GM12801 (cell line): ENCODE measurements at regions not wholly inside any gene's neighbourhood (a gene's known extent, or its start where the extent isn't known, plus 50 kb on each side); places are given as distances from the start of the nearest gene placed in this dataset.

Experiments used
- TF ChIP-seq, protein P1 (sequence below): IDR thresholded peaks from one replicate; pipeline ENCODE4 v1.5.1; 2011; ENCODE audit warnings: control low read depth; ENCODE audit not compliant: insufficient read length; ENCODE audit errors: extremely low read depth

DNA sequence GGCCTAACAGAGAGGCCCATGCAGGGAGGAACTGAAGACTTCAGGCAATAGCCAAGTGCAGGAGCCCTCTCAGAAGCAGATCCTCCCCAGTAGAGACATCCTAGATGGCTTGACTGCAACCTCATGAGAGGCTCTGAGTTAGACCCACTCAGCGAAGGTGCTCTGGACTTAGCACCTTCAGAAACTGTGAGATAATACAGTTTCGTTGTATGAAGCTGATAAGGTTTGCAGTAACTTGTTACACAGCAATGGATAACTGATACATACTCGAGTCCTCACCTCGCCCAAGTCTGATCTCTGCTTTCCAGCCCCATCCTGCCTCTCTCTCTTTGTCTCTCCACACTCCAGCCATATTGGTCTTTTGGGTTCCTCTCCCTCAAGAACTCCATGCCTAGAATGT, 136.4 kb upstream of the EEPD1 start:
- TF ChIP-seq, protein P1, sequence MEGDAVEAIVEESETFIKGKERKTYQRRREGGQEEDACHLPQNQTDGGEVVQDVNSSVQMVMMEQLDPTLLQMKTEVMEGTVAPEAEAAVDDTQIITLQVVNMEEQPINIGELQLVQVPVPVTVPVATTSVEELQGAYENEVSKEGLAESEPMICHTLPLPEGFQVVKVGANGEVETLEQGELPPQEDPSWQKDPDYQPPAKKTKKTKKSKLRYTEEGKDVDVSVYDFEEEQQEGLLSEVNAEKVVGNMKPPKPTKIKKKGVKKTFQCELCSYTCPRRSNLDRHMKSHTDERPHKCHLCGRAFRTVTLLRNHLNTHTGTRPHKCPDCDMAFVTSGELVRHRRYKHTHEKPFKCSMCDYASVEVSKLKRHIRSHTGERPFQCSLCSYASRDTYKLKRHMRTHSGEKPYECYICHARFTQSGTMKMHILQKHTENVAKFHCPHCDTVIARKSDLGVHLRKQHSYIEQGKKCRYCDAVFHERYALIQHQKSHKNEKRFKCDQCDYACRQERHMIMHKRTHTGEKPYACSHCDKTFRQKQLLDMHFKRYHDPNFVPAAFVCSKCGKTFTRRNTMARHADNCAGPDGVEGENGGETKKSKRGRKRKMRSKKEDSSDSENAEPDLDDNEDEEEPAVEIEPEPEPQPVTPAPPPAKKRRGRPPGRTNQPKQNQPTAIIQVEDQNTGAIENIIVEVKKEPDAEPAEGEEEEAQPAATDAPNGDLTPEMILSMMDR = no peak

DNA sequence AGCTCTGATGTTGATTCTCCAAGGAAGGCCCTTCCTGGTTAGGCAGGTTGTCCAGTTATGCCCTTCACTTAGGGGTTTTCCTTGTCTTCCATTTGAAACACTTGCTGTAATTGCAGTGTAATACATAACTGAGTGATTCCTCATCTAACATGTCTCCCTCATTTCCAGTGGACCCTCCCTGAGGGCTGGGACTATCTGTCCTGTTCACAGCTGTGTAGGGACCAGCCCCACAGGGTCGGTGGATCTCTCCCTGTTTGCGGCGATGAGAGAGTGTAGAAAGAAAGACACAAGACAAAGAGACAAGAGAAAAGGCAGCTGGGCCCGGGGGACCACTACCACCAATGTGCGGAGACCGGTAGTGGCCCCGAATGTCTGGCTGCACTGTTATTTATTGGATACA, 135.9 kb upstream of the EEPD1 start:
- TF ChIP-seq, protein P1 = no peak

DNA sequence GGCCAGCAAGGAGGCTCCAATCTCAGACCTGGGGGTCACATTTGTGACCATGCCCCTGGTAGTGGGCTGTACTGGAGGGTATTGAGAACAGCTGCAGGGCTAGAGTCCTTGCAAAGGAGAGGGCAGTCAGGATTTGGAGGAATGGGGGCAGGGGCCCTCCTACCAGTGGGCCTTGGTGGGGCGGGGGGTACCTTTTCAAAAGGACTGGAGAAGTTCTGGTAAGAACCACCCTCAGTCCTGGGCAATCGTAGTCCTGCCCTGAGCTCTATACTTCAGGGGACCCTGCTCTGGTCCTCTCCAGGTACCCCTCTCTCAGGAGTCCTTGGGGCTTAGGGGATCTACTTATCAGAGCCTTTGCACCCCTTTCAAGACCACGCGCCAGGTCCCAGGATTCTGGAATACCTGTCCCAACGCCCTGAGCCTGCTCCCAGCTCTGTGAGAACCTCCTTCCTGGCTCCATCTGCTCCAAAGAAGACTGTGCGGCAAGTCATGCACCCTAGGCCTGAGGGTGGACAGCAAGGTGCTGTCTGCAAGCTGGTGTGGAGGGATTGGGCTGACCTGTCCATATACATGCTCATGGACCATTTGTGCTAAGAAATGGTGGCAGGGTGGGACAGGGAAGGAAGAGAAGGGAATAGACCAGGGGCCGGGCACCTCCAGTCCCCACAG, 134.1 kb upstream of the EEPD1 start:
- TF ChIP-seq, protein P1 = no peak

DNA sequence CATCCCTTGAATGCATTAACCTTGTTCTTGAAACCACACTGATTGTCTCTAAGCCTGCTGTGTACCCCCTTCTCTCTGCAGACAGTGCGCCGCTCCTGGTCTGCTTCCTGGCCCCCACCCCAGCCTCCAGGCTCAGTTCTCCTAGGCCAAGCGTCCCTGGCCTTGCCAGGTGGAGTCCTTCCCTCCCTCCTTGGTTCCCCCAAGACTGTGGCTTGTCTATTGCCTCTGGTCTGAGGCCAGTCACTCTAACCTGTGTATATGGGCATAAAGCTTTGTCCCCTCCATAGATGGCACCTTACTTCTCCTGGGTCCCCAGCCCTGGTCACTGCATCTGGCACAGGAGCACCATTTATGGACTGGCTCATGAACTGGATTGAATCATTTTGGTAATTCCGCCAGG, 133.5 kb upstream of the EEPD1 start:
- TF ChIP-seq, protein P1 = no peak

DNA sequence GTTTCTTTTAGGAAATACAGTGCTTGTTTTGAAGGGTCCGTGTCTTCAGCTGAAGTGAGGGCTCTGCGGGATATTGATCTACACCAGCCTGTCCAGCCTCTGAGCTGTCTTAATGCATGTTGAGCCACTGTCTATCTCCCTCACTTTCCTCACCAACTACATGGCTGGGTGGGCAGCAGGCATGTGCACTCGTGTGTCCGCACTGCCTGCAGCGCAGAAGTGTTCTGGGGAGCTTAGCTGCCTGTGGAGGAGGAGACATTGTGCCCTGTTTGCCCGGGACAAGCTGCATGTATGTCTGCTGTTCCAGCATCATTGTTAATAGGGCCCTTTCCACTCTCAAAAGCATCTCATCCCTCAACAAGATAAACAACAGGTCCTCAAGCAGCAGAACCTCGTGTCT, 133.1 kb upstream of the EEPD1 start:
- TF ChIP-seq, protein P1 = no peak

DNA sequence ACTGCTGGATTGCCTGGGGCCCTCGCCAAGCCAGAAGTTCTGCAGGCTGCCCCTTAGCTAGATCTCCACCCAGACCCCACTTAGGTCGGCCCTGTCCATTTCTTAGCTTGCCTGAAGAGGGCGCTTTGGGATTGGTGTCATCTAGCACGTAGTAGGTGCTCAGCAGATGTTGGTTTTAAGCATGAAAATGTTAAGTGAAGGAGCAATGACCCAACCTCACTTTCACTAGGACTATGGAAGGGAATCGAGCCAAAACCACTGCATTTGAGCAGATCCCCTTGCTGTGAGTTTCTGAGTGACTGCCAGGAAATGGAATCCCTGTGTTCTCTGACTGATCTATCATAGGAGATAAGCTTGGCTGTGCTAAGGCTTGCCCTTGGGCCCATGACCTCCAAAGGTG, 131.7 kb upstream of the EEPD1 start:
- TF ChIP-seq, protein P1 = no peak

DNA sequence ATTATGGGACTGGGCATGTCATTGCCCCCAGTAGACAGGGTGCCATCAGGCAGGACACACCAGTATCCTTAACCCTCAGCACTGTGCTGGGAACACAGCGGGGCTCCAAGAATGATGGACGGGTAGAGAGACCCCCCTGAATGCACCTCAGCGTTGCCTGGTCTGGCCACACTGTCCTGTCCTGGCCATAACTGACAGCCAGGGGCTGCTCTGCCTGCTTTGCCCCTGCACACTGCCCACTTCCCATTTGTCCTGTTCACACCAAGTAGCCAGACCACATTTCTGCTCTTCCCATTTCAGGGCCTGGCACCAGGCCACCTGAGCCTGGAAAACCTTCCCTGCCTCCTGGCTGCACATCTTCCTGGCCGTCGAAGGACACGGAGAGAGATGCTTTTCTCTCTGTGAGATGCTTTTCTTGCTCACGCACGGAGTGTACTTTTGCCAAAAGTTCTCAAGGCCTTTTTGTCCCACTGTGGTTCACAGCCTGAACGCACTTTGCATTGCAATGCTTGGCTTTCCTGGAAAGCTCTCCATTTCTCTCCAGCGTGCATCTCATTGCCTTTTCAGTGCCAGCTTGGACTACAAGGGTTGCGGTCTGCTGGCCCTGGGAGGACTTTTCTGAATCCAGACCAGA, 131.0 kb upstream of the EEPD1 start:
- TF ChIP-seq, protein P1 = no peak
